Calu3 (cell line): ENCODE measurements at regions not wholly inside any gene's neighbourhood (a gene's known extent, or its start where the extent isn't known, plus 50 kb on each side); places are given as distances from the start of the nearest gene placed in this dataset.

Experiments used
- BruUV-seq: library from RNA; stranded (reverse); fragments of 400-500 nt; replicated peaks from 2 replicates; lab custom pipeline; 2021; lab: Mats Ljungman, UMichigan
- CTCF ChIA-PET: fragments of 300-600 bp; sonication (Branson Sonifier 250); formaldehyde crosslinking; loops from one replicate; lab custom pipeline; 2022; ENCODE audit warnings: antibody characterized with exemption; lab: Charles Lee
- DNase-seq: peaks from one replicate; pipeline ENCODE4 v3.0.0; 2022
- H3K27ac Mint-ChIP-seq: one replicate; pipeline ENCODE4 v1.8.0; 2022; ENCODE audit warnings: mixed read lengths; ENCODE audit not compliant: unreplicated experiment
- H3K27me3 Mint-ChIP-seq: one replicate; pipeline ENCODE4 v1.8.0; 2022; ENCODE audit warnings: mixed read lengths; ENCODE audit not compliant: unreplicated experiment
- H3K36me3 Mint-ChIP-seq: one replicate; pipeline ENCODE4 v1.8.0; 2022; ENCODE audit warnings: mild to moderate bottlenecking, moderate library complexity, mixed read lengths; ENCODE audit not compliant: insufficient read depth, unreplicated experiment
- H3K4me1 Mint-ChIP-seq: one replicate; pipeline ENCODE4 v1.8.0; 2022; ENCODE audit warnings: mild to moderate bottlenecking, low read depth, mixed read lengths; ENCODE audit not compliant: unreplicated experiment
- H3K4me3 Mint-ChIP-seq: one replicate; pipeline ENCODE4 v1.8.0; 2022; ENCODE audit warnings: mild to moderate bottlenecking, low read depth, moderate library complexity, mixed read lengths; ENCODE audit not compliant: unreplicated experiment
- H3K9me3 Mint-ChIP-seq: one replicate; pipeline ENCODE4 v1.8.0; 2022; ENCODE audit warnings: low read depth, mixed read lengths; ENCODE audit not compliant: unreplicated experiment
- intact Hi-C: fragments of 100-400 bp; cut with micrococcal nuclease; formaldehyde crosslinking; loops from one replicate; pipeline ENCODE4 v1.10.0; 2022; ENCODE audit not compliant: unreplicated experiment
- TF ChIP-seq, protein P1 (sequence below): fragments of 200-600 bp; IDR thresholded peaks from one replicate; pipeline ENCODE4 v1.8.0; 2022; ENCODE audit warnings: antibody characterized with exemption; ENCODE audit not compliant: unreplicated experiment

DNA sequence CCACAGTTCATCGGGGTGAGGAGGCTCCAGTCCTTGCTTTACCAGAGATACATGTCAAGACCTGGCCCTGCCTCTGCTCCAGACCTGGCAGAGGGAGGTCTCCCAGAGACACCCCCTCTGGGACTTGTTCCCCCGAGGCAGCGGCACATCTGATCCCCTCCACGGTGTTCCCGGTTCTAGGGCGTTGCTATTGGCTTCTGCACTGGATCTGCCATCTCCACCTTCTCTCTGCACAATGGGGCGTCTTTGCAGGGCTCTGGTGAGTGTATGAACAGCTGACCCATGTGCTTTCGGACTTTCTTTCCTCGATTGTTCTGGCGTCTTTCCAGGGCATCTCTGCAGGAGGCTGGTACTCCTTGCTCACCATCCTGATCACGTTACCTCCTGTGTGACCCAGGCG lies 930.4 kb downstream of the TBC1D22A start:
- Mint-ChIP-seq H3K4me1 (no peaks in the 10 kb centered on the region), H3K27me3 (no peaks in the 10 kb centered on the region), H3K4me3 (no peak overlapping the region), H3K27ac (no peak overlapping the region), H3K36me3 (no peaks in the 10 kb centered on the region), H3K9me3 (peaks cover 13% of the 10 kb centered on the region)
- BruUV-seq = no TSS peak
- intact Hi-C loops = no loop called here
- TF ChIP-seq, protein P1, sequence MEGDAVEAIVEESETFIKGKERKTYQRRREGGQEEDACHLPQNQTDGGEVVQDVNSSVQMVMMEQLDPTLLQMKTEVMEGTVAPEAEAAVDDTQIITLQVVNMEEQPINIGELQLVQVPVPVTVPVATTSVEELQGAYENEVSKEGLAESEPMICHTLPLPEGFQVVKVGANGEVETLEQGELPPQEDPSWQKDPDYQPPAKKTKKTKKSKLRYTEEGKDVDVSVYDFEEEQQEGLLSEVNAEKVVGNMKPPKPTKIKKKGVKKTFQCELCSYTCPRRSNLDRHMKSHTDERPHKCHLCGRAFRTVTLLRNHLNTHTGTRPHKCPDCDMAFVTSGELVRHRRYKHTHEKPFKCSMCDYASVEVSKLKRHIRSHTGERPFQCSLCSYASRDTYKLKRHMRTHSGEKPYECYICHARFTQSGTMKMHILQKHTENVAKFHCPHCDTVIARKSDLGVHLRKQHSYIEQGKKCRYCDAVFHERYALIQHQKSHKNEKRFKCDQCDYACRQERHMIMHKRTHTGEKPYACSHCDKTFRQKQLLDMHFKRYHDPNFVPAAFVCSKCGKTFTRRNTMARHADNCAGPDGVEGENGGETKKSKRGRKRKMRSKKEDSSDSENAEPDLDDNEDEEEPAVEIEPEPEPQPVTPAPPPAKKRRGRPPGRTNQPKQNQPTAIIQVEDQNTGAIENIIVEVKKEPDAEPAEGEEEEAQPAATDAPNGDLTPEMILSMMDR = no peak
- DNase-seq = no peak
- CTCF ChIA-PET = no interaction called here

DNA sequence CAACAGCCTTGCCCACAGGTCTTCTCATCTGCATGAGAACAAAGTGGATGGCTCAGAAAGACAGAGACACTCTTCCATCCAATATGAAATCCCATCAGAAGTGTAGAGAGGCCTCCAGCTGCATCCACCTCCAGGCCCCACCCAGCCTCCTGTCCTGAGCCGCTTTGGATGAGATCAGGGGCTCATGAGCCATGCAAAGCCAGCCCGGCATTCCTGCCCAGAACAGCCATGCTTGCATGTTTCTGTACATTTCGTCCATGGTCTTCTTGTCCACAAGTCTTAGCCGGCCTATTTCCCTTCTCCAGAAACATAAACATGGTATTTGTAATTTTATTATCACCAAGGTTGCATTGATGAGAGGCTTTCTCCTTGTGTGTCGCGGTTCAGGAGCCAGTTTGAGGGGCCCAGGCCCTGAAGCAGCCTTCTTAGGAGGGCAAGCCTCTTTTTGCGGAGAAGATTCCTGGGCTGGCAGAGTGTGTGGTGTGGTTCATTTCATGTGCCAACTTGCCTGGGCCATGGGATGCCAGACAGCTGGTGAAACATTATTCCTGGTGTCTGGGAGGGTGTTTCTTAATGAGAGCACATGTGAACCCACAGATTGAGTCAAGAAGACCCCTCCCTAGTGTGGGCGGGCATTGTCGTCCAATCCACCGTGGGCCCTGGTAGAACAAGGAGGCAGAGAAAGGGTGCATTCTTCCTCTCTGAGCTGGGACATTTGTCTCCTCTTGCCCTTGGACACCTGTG lies 928.9 kb downstream of the TBC1D22A start:
- BruUV-seq = no TSS peak
- DNase-seq = no peak
- Mint-ChIP-seq H3K9me3 (peaks cover 8% of the 10 kb centered on the region), H3K4me3 (no peak overlapping the region), H3K36me3 (no peaks in the 10 kb centered on the region), H3K27ac (no peak overlapping the region), H3K27me3 (no peaks in the 10 kb centered on the region), H3K4me1 (no peaks in the 10 kb centered on the region)
- CTCF ChIA-PET = no interaction called here
- intact Hi-C loops = no loop called here
- TF ChIP-seq, protein P1 = no peak

DNA sequence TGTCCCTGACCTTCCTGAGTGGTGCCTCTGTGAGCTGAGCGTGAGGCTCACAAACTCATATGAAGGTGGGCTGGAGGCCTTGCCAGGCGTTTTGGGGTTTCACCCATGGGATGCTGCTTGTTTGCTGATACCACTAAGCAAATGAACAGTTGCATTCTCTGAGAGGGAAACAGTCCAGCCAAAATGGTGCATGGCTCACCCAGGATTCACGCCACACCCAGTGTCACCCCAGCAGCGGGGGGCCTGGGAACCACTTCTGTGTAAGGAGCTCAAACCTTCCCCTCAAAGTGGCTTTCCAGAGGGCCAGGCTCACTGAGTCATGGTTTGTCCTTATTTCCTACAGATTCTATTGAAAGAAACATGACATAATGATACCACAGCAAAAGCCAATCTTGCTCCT lies 928.1 kb downstream of the TBC1D22A start:
- no peak overlapping the region for H3K4me3 Mint-ChIP-seq
- CTCF ChIA-PET = no interaction called here
- no peak for DNase-seq
- TF ChIP-seq, protein P1 = no peak
- BruUV-seq = no TSS peak
- intact Hi-C loops = no loop called here
- H3K4me1 Mint-ChIP-seq = no peaks in the 10 kb centered on the region
- no peak overlapping the region for H3K27ac Mint-ChIP-seq
- no peaks in the 10 kb centered on the region for H3K36me3 Mint-ChIP-seq
- peaks cover 9% of the 10 kb centered on the region for H3K9me3 Mint-ChIP-seq
- H3K27me3 Mint-ChIP-seq = no peaks in the 10 kb centered on the region

DNA sequence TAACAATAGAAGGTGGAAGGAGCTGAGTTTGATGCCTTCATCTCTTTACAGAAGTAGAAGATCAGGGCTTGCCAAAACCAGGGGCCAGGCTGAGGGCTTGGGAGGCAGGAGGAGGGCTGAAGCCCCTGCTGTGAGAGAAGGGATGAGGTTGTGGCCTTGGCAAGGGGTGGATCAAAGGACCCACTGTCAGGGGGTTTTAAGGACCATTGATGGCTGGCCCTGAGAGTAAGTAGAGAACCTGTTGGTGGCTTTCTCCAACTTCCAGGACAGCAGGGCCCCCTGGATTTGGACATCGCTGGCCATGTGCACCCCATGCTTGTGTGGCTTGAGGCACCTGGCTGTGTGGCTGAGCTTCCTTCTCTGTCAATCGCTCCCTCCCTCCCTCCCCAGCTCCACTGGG lies 927.7 kb downstream of the TBC1D22A start:
- peaks cover 11% of the 10 kb centered on the region for H3K9me3 Mint-ChIP-seq
- TF ChIP-seq, protein P1 = no peak

More for the DNA sequence above, 927.7 kb downstream of the TBC1D22A start:
- BruUV-seq = no TSS peak
- Mint-ChIP-seq H3K4me1 (no peaks in the 10 kb centered on the region), H3K27me3 (no peaks in the 10 kb centered on the region), H3K36me3 (no peaks in the 10 kb centered on the region), H3K4me3 (no peak overlapping the region), H3K27ac (no peak overlapping the region)
- intact Hi-C loops = no loop called here
- DNase-seq = no peak
- CTCF ChIA-PET = no interaction called here
